Right atrium auricular region (tissue), 2 donors: ENCODE measurements at regions not wholly inside any gene's neighbourhood (a gene's known extent, or its start where the extent isn't known, plus 50 kb on each side); places are given as distances from the start of the nearest gene placed in this dataset.
A peak's percentile ranks its signal among the peaks of the same experiment; 100 is the strongest.
"Not testable (repeated sequence)": the region's sequence is repeated elsewhere in the genome, so short reads cannot be mapped to it uniquely, and the experiment has no call there.

Experiments used
- DNase-seq: peaks from one replicate; pipeline ENCODE4 v3.0.0-alpha.2; 2019; ENCODE audit warnings: low spot score
- H3K27ac ChIP-seq, 2 donors: fragments of 200-600 bp; sonication (generic); 1 replicate in 1 of 2; 2 replicates in 1 of 2; pipeline ENCODE4 v1.5.1; 2016 to 2019
- H3K27me3 ChIP-seq, 2 donors: fragments of 200-600 bp; sonication (generic); one replicate each; pipeline versions ENCODE4 v1.5.1 to v1.6.0; 2017 to 2019
- H3K36me3 ChIP-seq: fragments of 200-600 bp; sonication (generic); one replicate; pipeline ENCODE4 v1.5.1; 2016
- H3K4me1 ChIP-seq, 2 donors: fragments of 200-600 bp; sonication (generic); one replicate each; pipeline versions ENCODE4 v1.5.1 to v1.6.0; 2017 to 2019
- H3K4me3 ChIP-seq, 2 donors: fragments of 200-600 bp; sonication (generic); 1 replicate in 1 of 2; 2 replicates in 1 of 2; pipeline ENCODE4 v1.5.1; 2017 to 2019; ENCODE audit warnings: mild to moderate bottlenecking in 1 of 2, moderate library complexity in 1 of 2
- H3K9me3 ChIP-seq, 2 donors: fragments of 200-600 bp; sonication (generic); one replicate each; pipeline ENCODE4 v1.5.1; 2019
- CTCF ChIP-seq, 2 donors: fragments of 200-600 bp; sonication (generic); IDR thresholded peaks; one replicate each; pipeline ENCODE4 v1.5.1; 2019; ENCODE audit warnings: antibody characterized with exemption in 2 of 2

GRCh38 chr13:58949646-58950045, 1214.1 kb downstream of the DIAPH3 start:
- no peak for DNase-seq

GRCh38 chr13:58950911-58951310, 1212.8 kb downstream of the DIAPH3 start:
- DNase-seq, result no peak
- no peak for TF ChIP-seq CTCF (IDR thresholded peaks at IDR 0.05)
- H3K4me1 ChIP-seq, result no peaks in the 10 kb centered on the region
- no peak overlapping the region for H3K4me3 ChIP-seq
- no peak overlapping the region for H3K27ac ChIP-seq
- no peaks in the 10 kb centered on the region for H3K36me3 ChIP-seq
- H3K9me3 ChIP-seq, result peaks cover 0 to 20% of the 10 kb centered on the region in 2 donors
- no peaks in the 10 kb centered on the region for H3K27me3 ChIP-seq

More at GRCh38 chr13:58949646-58950045, 1214.1 kb downstream of the DIAPH3 start:
- Histone ChIP-seq H3K9me3 (peaks cover 0 to 20% of the 10 kb centered on the region in 2 donors), H3K27me3 (no peaks in the 10 kb centered on the region), H3K27ac (no peak overlapping the region), H3K36me3 (no peaks in the 10 kb centered on the region), H3K4me3 (no peak overlapping the region), H3K4me1 (no peaks in the 10 kb centered on the region)
- TF ChIP-seq CTCF (IDR thresholded peaks at IDR 0.05), result no peak

GRCh38 chr13:58953638-58954037, 1210.1 kb downstream of the DIAPH3 start:
- H3K4me3 ChIP-seq, result no peak overlapping the region
- TF ChIP-seq CTCF (IDR thresholded peaks at IDR 0.05), result no peak

GRCh38 chr13:58955546-58956385, 1208.0 kb downstream of the DIAPH3 start:
- H3K9me3 ChIP-seq, result peaks cover 0 to 2% of the 10 kb centered on the region in 2 donors
- no peak for DNase-seq
- H3K4me3 ChIP-seq, result no peak overlapping the region
- H3K27ac ChIP-seq, result no peak overlapping the region
- no peaks in the 10 kb centered on the region for H3K4me1 ChIP-seq
- H3K27me3 ChIP-seq, result no peaks in the 10 kb centered on the region
- TF ChIP-seq CTCF (IDR thresholded peaks at IDR 0.05), result no peak
- H3K36me3 ChIP-seq, result no peaks in the 10 kb centered on the region

More at GRCh38 chr13:58953638-58954037, 1210.1 kb downstream of the DIAPH3 start:
- H3K27ac ChIP-seq, result no peak overlapping the region
- no peaks in the 10 kb centered on the region for H3K36me3 ChIP-seq
- H3K9me3 ChIP-seq, result peaks cover 0 to 20% of the 10 kb centered on the region in 2 donors
- no peak for DNase-seq
- H3K4me1 ChIP-seq, result no peaks in the 10 kb centered on the region
- no peaks in the 10 kb centered on the region for H3K27me3 ChIP-seq

- H3K9me3 ChIP-seq, H3K4me1 ChIP-seq, H3K27me3 ChIP-seq, H3K27ac ChIP-seq, H3K4me3 ChIP-seq, DNase-seq, H3K36me3 ChIP-seq: not testable (repeated sequence)
Measured at GRCh38 chr13:58958097-58958496, 1205.6 kb downstream of the DIAPH3 start.

- Histone ChIP-seq H3K9me3 (no peaks in the 10 kb centered on the region), H3K27ac (no peak overlapping the region), H3K36me3 (no peaks in the 10 kb centered on the region), H3K4me1 (no peaks in the 10 kb centered on the region), H3K27me3 (no peaks in the 10 kb centered on the region), H3K4me3 (no peak overlapping the region)
- TF ChIP-seq CTCF (IDR thresholded peaks at IDR 0.05), result peak in 1 of 2 donors; percentile 40
- no peak for DNase-seq
Measured at GRCh38 chr13:58960888-58961287, 1202.8 kb downstream of the DIAPH3 start.
